PC-3 (cell line): ENCODE measurements at regions not wholly inside any gene's neighbourhood (a gene's known extent, or its start where the extent isn't known, plus 50 kb on each side); places are given as distances from the start of the nearest gene placed in this dataset.

ENCODE experiments used
- EZH2 ChIP-seq: fragments of 300-600 bp; sonication (generic); IDR thresholded peaks from one replicate; pipeline ENCODE4 v1.6.1; 2017; ENCODE audit warnings: antibody characterized with exemption, mild to moderate bottlenecking, low read length; ENCODE audit not compliant: unreplicated experiment
- TF ChIP-seq, protein P1 (sequence below): fragments of 300-600 bp; sonication (generic); conservative IDR thresholded peaks from 2 replicates; pipeline ENCODE4 v1.5.1; 2017; ENCODE audit warnings: antibody characterized with exemption, low read depth, mild to moderate bottlenecking, low read length

DNA sequence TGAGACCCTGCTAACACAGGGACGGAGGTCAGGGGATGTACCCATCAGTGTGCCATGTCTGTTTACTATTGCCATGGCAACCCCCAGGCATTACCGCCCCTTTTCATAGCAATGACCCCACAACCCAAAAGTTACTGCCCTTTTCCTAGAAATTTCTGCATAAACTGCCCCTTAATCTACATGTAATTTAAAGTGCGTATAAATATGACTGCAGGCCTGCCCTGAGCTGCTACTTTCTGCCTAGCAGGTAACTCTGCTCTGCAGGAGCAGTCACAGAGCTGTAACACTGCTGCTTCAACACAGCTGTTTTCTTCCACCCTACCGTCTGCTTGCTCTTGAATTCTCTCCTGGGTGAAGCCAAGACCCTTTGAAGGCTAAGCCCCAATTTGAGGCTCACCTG lies 57.1 kb upstream of the RPS6KA2 start:
- TF ChIP-seq EZH2, result no peak
- TF ChIP-seq, protein P1, sequence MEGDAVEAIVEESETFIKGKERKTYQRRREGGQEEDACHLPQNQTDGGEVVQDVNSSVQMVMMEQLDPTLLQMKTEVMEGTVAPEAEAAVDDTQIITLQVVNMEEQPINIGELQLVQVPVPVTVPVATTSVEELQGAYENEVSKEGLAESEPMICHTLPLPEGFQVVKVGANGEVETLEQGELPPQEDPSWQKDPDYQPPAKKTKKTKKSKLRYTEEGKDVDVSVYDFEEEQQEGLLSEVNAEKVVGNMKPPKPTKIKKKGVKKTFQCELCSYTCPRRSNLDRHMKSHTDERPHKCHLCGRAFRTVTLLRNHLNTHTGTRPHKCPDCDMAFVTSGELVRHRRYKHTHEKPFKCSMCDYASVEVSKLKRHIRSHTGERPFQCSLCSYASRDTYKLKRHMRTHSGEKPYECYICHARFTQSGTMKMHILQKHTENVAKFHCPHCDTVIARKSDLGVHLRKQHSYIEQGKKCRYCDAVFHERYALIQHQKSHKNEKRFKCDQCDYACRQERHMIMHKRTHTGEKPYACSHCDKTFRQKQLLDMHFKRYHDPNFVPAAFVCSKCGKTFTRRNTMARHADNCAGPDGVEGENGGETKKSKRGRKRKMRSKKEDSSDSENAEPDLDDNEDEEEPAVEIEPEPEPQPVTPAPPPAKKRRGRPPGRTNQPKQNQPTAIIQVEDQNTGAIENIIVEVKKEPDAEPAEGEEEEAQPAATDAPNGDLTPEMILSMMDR, result no peak
